Activated T-cell treated with anti-CD3 and anti-CD28 coated beads, Interleukin-2, amount 50 U/mL, for 72 hours (primary cell): ENCODE measurements at regions not wholly inside any gene's neighbourhood (a gene's known extent, or its start where the extent isn't known, plus 50 kb on each side); places are given as distances from the start of the nearest gene placed in this dataset.
"Not testable (repeated sequence)": the region's sequence is repeated elsewhere in the genome, so short reads cannot be mapped to it uniquely, and the experiment has no call there.

Experiments used
- ATAC-seq, 2 donors: fragments of 150-1000 bp; cut with Tn5 transposase; replicated peaks in 1 of 2; 2 replicates each; pipeline ENCODE4 v1.10.0; 2021; ENCODE audit warnings: moderate library complexity in 2 of 2, mild to moderate bottlenecking in 1 of 2
- DNase-seq, 2 donors: peaks; one replicate each; pipeline ENCODE4 v3.0.0; 2021 to 2022; ENCODE audit warnings: mixed read lengths in 1 of 2
- H3K27ac Mint-ChIP-seq: one replicate; pipeline ENCODE4 v1.8.0; 2022; ENCODE audit warnings: mild to moderate bottlenecking, moderate library complexity, mixed read lengths
- H3K27me3 Mint-ChIP-seq: one replicate; pipeline ENCODE4 v1.8.0; 2022; ENCODE audit warnings: low read depth, mixed read lengths
- H3K36me3 Mint-ChIP-seq, 2 donors: one replicate each; pipeline ENCODE4 v1.8.0; 2022; ENCODE audit warnings: mixed read lengths in 2 of 2, mild to moderate bottlenecking in 1 of 2; ENCODE audit not compliant: insufficient read depth in 2 of 2
- H3K4me1 Mint-ChIP-seq: one replicate; pipeline ENCODE4 v1.8.0; 2022; ENCODE audit warnings: low read depth, mixed read lengths
- H3K4me3 Mint-ChIP-seq, 2 donors: one replicate each; pipeline ENCODE4 v1.8.0; 2022; ENCODE audit warnings: mild to moderate bottlenecking in 2 of 2, mixed read lengths in 2 of 2, moderate library complexity in 2 of 2
- H3K9me3 Mint-ChIP-seq, 2 donors: one replicate each; pipeline ENCODE4 v1.8.0; 2022; ENCODE audit warnings: mixed read lengths in 2 of 2

GRCh38 chr9:93761822-93762221 is 185.4 kb downstream of the PHF2 start:
- DNase-seq (no peak), ATAC-seq (no peak)
- no peak overlapping the region for H3K27ac Mint-ChIP-seq
- H3K4me3 Mint-ChIP-seq = no peak overlapping the region
- H3K36me3 Mint-ChIP-seq = peaks cover 0 to 4% of the 10 kb centered on the region in 2 donors
- H3K27me3 Mint-ChIP-seq = peaks cover 16% of the 10 kb centered on the region
- no peaks in the 10 kb centered on the region for H3K4me1 Mint-ChIP-seq
- H3K9me3 Mint-ChIP-seq = peaks cover 8 to 14% of the 10 kb centered on the region in 2 donors

GRCh38 chr9:93750045-93750444 is 173.7 kb downstream of the PHF2 start:
- no peak for ATAC-seq
- H3K27me3 Mint-ChIP-seq = peaks cover 8% of the 10 kb centered on the region

GRCh38 chr9:93748827-93749226 is 172.4 kb downstream of the PHF2 start:
- not testable (repeated sequence) for H3K4me3 Mint-ChIP-seq, ATAC-seq, H3K27ac Mint-ChIP-seq, H3K4me1 Mint-ChIP-seq, DNase-seq, H3K27me3 Mint-ChIP-seq
- Mint-ChIP-seq H3K36me3 (peaks cover 20 to 26% of the 10 kb centered on the region in 2 donors), H3K9me3 (peaks cover 15 to 37% of the 10 kb centered on the region in 2 donors)

More at GRCh38 chr9:93750045-93750444, 173.7 kb downstream of the PHF2 start:
- peaks cover 21 to 26% of the 10 kb centered on the region in 2 donors for H3K36me3 Mint-ChIP-seq
- H3K4me3 Mint-ChIP-seq = no peak overlapping the region
- DNase-seq = no peak
- H3K4me1 Mint-ChIP-seq = no peaks in the 10 kb centered on the region
- H3K27ac Mint-ChIP-seq = no peak overlapping the region
- peaks cover 18 to 38% of the 10 kb centered on the region in 2 donors for H3K9me3 Mint-ChIP-seq

- DNase-seq = no peak
- ATAC-seq = no peak
- peaks cover 11 to 15% of the 10 kb centered on the region in 2 donors for H3K36me3 Mint-ChIP-seq
- no peak overlapping the region for H3K27ac Mint-ChIP-seq
- H3K27me3 Mint-ChIP-seq = peaks cover 22% of the 10 kb centered on the region
- H3K4me3 Mint-ChIP-seq = no peak overlapping the region
- no peaks in the 10 kb centered on the region for H3K4me1 Mint-ChIP-seq
- peaks cover 12 to 19% of the 10 kb centered on the region in 2 donors for H3K9me3 Mint-ChIP-seq
Measured at GRCh38 chr9:93731963-93732362, 155.6 kb downstream of the PHF2 start.

- ATAC-seq (no peak), DNase-seq (no peak)
- H3K27ac Mint-ChIP-seq = no peak overlapping the region
- H3K9me3 Mint-ChIP-seq = peaks cover 12 to 19% of the 10 kb centered on the region in 2 donors
- peaks cover 11 to 15% of the 10 kb centered on the region in 2 donors for H3K36me3 Mint-ChIP-seq
- no peaks in the 10 kb centered on the region for H3K4me1 Mint-ChIP-seq
- H3K4me3 Mint-ChIP-seq = no peak overlapping the region
- H3K27me3 Mint-ChIP-seq = peaks cover 22% of the 10 kb centered on the region
Measured at GRCh38 chr9:93730648-93731047, 154.3 kb downstream of the PHF2 start.

GRCh38 chr9:93730217-93730616 is 153.8 kb downstream of the PHF2 start:
- Mint-ChIP-seq H3K27me3 (peaks cover 18% of the 10 kb centered on the region), H3K36me3 (peaks cover 8 to 15% of the 10 kb centered on the region in 2 donors), H3K9me3 (peaks cover 10 to 16% of the 10 kb centered on the region in 2 donors), H3K4me1 (no peaks in the 10 kb centered on the region), H3K27ac (no peak overlapping the region), H3K4me3 (no peak overlapping the region)
- DNase-seq (no peak), ATAC-seq (no peak)
